SK-N-SH (cell line): ENCODE measurements at regions not wholly inside any gene's neighbourhood (a gene's known extent, or its start where the extent isn't known, plus 50 kb on each side); places are given as distances from the start of the nearest gene placed in this dataset.

Experiments
- CTCF ChIP-seq: fragments of 200-600 bp; sonication (generic); IDR thresholded peaks from 2 replicates; pipeline ENCODE4 v1.6.1; 2017; ENCODE audit warnings: antibody characterized with exemption, mild to moderate bottlenecking, moderate library complexity
- EZH2phosphoT487 ChIP-seq: fragments of 200-600 bp; sonication (generic); IDR thresholded peaks from 2 replicates; pipeline ENCODE4 v1.6.1; 2017; ENCODE audit warnings: low read depth, mixed run types, mild to moderate bottlenecking, antibody characterized with exemption, moderate library complexity, borderline replicate concordance
- POLR2AphosphoS5 ChIP-seq: IDR thresholded peaks from 2 replicates; pipeline ENCODE4 v1.6.1; 2012; ENCODE audit warnings: low read depth, low read length
- RCOR1 ChIP-seq: fragments of 150-350 bp; IDR thresholded peaks from 2 replicates; pipeline ENCODE4 v1.6.1; 2017; ENCODE audit warnings: antibody characterized with exemption, low read length
- YY1 ChIP-seq: IDR thresholded peaks from 2 replicates; pipeline ENCODE4 v1.4.0; 2012; ENCODE audit warnings: low read depth, mild to moderate bottlenecking

GRCh38 chr5:12073426-12073825 is 169.2 kb upstream of the CTNND2 start:
- TF ChIP-seq CTCF (no peak), POLR2AphosphoS5 (no peak), RCOR1 (no peak), EZH2phosphoT487 (no peak), YY1 (no peak)
